ENCODE measurements at regions not wholly inside any gene's neighbourhood (a gene's known extent, or its start where the extent isn't known, plus 50 kb on each side); places are given as distances from the start of the nearest gene placed in this dataset.

GRCh38 chr11:70888061-70888460 is 364.3 kb downstream of the SHANK2 start:
- intact Hi-C loops (cut with micrococcal nuclease; ENCODE audit: unreplicated experiment), result no loop called here
- no peak overlapping the region for H3K27ac Mint-ChIP-seq (ENCODE audit: unreplicated experiment)
- DNase-seq, result no peak
- no peak overlapping the region for H3K4me3 Mint-ChIP-seq (ENCODE audit: low read depth, unreplicated experiment)
- peaks cover 32% of the 10 kb centered on the region for H3K36me3 Mint-ChIP-seq (ENCODE audit: insufficient read depth, unreplicated experiment)
- no peak for TF ChIP-seq CTCF (IDR thresholded peaks at IDR 0.05; ENCODE audit: unreplicated experiment)
- H3K9me3 Mint-ChIP-seq (ENCODE audit: low read depth, unreplicated experiment), result peaks cover 3% of the 10 kb centered on the region
- H3K27me3 Mint-ChIP-seq (ENCODE audit: unreplicated experiment), result no peaks in the 10 kb centered on the region
- CTCF ChIA-PET, result interaction anchor here (0.7 kb wide), 1 partner anchor 180 kb away, joined by 3 read pairs; no protein-coding TSS in a partner anchor
- H3K4me1 Mint-ChIP-seq (ENCODE audit: low read depth, unreplicated experiment), result no peaks in the 10 kb centered on the region
- BruUV-seq (replicated peaks), result no TSS peak

GRCh38 chr11:70889411-70889810 is 363.0 kb downstream of the SHANK2 start:
- H3K9me3 Mint-ChIP-seq (ENCODE audit: low read depth, unreplicated experiment), result peaks cover 3% of the 10 kb centered on the region
- peaks cover 29% of the 10 kb centered on the region for H3K36me3 Mint-ChIP-seq (ENCODE audit: insufficient read depth, unreplicated experiment)
- no peaks in the 10 kb centered on the region for H3K27me3 Mint-ChIP-seq (ENCODE audit: unreplicated experiment)
- CTCF ChIA-PET, result interaction anchor here (0.6 kb wide), 2 partner anchors 246 to 1408 kb away, joined by 4 to 5 read pairs; partner anchors contain the start of gene LINC01488
- no peak for DNase-seq
- intact Hi-C loops (cut with micrococcal nuclease; ENCODE audit: unreplicated experiment), result no loop called here
- H3K27ac Mint-ChIP-seq (ENCODE audit: unreplicated experiment), result no peak overlapping the region
- no peak for TF ChIP-seq CTCF (IDR thresholded peaks at IDR 0.05; ENCODE audit: unreplicated experiment)
- no peak overlapping the region for H3K4me3 Mint-ChIP-seq (ENCODE audit: low read depth, unreplicated experiment)
- BruUV-seq (replicated peaks), result no TSS peak
- no peaks in the 10 kb centered on the region for H3K4me1 Mint-ChIP-seq (ENCODE audit: low read depth, unreplicated experiment)

GRCh38 chr11:70891844-70892380 is 360.5 kb downstream of the SHANK2 start:
- Mint-ChIP-seq H3K9me3 (ENCODE audit: low read depth, unreplicated experiment) (peaks cover 3% of the 10 kb centered on the region), H3K27me3 (ENCODE audit: unreplicated experiment) (no peaks in the 10 kb centered on the region), H3K36me3 (ENCODE audit: insufficient read depth, unreplicated experiment) (peaks cover 28% of the 10 kb centered on the region), H3K27ac (ENCODE audit: unreplicated experiment) (no peak overlapping the region), H3K4me1 (ENCODE audit: low read depth, unreplicated experiment) (no peaks in the 10 kb centered on the region), H3K4me3 (ENCODE audit: low read depth, unreplicated experiment) (no peak overlapping the region)
- no peak for TF ChIP-seq CTCF (IDR thresholded peaks at IDR 0.05; ENCODE audit: unreplicated experiment)
- CTCF ChIA-PET, result no interaction called here
- no peak for DNase-seq
- no TSS peak for BruUV-seq (replicated peaks)
- intact Hi-C loops (cut with micrococcal nuclease; ENCODE audit: unreplicated experiment), result no loop called here

- no peak overlapping the region for H3K27ac Mint-ChIP-seq (ENCODE audit: unreplicated experiment)
- no peak for TF ChIP-seq CTCF (IDR thresholded peaks at IDR 0.05; ENCODE audit: unreplicated experiment)
Measured at GRCh38 chr11:70892889-70893288, 359.5 kb downstream of the SHANK2 start.

More at GRCh38 chr11:70892889-70893288, 359.5 kb downstream of the SHANK2 start:
- Mint-ChIP-seq H3K4me3 (ENCODE audit: low read depth, unreplicated experiment) (no peak overlapping the region), H3K36me3 (ENCODE audit: insufficient read depth, unreplicated experiment) (peaks cover 27% of the 10 kb centered on the region), H3K4me1 (ENCODE audit: low read depth, unreplicated experiment) (no peaks in the 10 kb centered on the region), H3K27me3 (ENCODE audit: unreplicated experiment) (no peaks in the 10 kb centered on the region), H3K9me3 (ENCODE audit: low read depth, unreplicated experiment) (peaks cover 5% of the 10 kb centered on the region)
- BruUV-seq (replicated peaks), result no TSS peak
- CTCF ChIA-PET, result no interaction called here
- intact Hi-C loops (cut with micrococcal nuclease; ENCODE audit: unreplicated experiment), result no loop called here
- DNase-seq, result no peak

All from Calu3 (cell line).